HG03025 (cell line): ENCODE measurements at regions not wholly inside any gene's neighbourhood (a gene's known extent, or its start where the extent isn't known, plus 50 kb on each side); places are given as distances from the start of the nearest gene placed in this dataset.

ENCODE experiments used
- ATAC-seq: cut with Tn5 transposase; IDR thresholded peaks from one replicate; pipeline ENCODE4 v1.9.1; 2021; ENCODE audit warnings: mild to moderate bottlenecking, moderate library complexity; ENCODE audit not compliant: unreplicated experiment, low FRiP score

DNA sequence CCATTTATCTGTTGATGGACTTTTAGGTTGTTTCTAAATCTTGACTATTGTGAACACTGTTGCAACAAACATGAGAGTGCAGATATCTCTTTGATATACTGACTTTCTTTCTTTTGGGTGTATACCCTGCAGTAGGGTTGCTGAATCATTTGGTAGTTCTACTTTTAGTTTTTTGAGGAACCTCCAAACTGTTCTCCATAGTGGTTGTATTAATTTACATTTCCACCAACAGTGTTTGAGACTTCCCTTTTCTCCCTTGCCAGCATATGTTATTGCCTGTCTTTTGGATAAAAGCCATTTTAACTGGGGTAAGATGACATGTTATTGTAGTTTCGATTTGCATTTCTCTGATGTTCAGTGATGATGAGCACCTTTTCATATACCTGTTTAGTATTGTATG, 330.0 kb downstream of the DDX10 start:
- no peak for ATAC-seq

GRCh38 chr11:108997826-108998225, 333.0 kb downstream of the DDX10 start:
- ATAC-seq = no peak

- no peak for ATAC-seq
These were observed 335.7 kb downstream of the DDX10 start for GRCh38 chr11:109000531-109000930.

GRCh38 chr11:109001585-109001984, 336.7 kb downstream of the DDX10 start:
- ATAC-seq = no peak

DNA sequence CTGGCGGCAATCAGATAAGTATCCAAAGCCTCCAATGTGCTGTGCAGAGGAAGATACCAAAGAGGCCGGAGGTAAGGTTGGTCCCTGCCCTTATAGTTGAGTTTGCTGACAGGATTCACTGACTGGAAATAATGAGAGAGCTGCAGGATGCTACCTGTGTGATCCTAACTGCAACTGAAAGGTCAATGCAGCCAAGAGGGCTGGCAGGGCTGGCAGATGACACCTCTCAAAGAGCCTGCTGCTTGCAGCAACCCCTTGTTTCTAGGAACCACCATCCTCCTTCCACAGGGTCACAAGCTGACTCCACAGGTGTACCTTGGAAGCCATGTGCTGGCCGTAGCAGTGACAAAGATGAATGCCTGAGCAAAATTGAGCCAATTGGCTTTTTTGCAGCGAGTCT, 348.1 kb downstream of the DDX10 start:
- no peak for ATAC-seq

DNA sequence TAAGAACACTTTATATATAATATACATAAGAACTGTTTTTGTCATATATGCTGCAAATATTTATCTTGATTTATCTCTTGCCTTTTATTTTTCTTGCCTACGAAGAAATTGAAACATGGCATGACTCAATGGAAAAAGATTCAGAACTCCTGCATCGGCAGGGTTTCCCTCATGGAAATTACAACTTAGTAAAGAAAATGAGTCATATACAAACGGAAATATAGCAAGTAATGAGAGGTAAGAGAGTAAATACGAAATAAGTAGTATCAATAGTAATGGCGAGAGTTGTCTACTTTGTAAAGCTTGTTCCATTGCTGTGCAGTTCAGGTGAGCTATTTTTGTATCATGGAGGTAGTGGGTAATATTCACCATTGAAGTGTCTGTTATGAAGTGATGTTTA, 350.4 kb downstream of the DDX10 start:
- ATAC-seq = no peak

GRCh38 chr11:109016724-109017123, 351.9 kb downstream of the DDX10 start:
- no peak for ATAC-seq

GRCh38 chr11:109017489-109017888, 352.6 kb downstream of the DDX10 start:
- ATAC-seq = no peak

DNA sequence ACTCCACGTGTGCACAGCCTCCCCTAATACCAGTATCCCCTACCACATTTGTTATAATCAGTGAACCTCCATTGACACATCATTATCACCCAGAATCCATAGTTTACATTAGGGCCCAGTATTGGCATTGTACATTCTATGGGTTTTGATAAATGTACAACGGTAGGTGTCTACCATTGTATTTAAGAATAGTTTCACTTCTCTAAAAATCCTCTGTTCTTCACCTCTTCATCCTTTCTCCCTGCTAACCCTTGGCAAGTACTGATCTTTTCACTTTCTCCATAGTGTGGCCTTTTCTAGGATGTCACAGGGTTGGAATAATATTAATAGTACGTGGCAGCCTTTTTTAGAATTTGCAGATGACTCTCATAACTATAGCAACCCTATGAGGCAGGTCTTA, 353.8 kb downstream of the DDX10 start:
- no peak for ATAC-seq

GRCh38 chr11:109019342-109019936, 354.6 kb downstream of the DDX10 start:
- no peak for ATAC-seq

- no peak for ATAC-seq
These were observed 358.2 kb downstream of the DDX10 start for GRCh38 chr11:109023036-109023435.

- no peak for ATAC-seq
These were observed 362.1 kb downstream of the DDX10 start for GRCh38 chr11:109026891-109027489.

DNA sequence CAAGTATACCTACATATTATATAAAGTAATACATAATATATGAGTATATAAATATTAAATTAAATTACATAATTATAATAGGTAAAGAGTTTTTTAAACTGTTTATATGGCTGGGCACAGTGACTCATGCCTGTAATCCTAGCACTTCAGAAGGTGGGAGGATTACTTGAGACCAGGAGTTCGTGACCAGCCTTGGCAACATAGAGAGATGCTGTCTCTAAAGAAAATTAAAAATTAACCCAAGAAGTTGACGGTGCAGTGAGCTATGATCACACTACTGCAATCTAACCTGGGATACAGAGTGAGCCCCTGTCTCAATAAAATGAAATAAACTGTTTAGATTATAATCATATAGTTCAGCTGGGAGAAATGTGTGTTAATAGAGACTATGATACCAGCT, 363.0 kb downstream of the DDX10 start:
- no peak for ATAC-seq

DNA sequence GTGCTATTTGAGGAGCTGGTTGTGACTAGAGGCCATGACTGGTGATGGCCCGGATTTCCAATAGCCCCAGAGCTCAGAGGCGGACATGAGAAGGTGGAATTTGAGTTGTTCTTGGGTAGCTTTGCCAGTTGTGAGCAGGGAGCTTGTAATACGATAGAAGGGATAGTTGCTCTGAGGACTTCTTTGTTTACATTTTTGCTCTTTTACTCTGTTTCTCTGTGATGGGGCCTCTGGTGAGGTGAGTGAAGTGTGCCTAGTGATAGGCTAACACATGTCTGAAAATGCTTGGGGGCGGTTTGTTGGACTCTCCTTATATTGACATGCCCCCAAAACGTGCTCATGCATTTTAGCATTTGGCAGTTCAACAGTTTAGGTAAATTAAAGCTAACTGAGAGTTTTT, 365.1 kb downstream of the DDX10 start:
- no peak for ATAC-seq

DNA sequence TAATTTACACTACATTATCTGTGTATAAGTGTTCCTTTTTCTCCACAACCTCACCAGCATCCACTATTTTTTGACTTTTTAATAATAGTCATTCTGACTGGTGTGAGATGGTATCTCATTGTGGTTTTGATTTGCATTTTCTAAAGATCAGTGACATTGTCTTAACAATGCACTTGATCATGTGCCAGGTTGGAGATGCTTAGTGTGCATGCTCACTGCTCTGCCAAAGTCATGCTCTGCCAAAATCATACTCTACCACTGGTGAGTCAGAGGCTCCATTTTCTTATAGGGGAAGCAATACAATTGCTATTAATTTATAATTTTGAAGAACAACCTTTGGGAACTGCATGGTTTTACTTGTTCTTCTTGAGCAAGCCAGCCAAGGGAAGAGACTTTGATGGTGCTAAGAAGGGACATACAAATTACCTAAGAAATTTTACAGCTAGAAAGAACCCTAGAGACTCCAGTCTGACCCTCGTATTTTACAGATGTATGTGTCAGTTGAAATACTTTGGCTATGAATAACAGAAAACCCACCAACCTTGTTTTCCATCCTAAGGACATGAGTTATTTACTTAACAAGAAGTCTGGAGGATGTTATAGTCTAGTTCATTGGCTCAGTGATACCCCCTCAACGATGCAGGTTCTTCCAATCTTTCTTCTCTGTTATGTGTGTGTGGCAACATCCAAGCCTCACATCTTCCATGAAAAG, 368.9 kb downstream of the DDX10 start:
- ATAC-seq = no peak

GRCh38 chr11:109034339-109034696, 369.4 kb downstream of the DDX10 start:
- no peak for ATAC-seq

- no peak for ATAC-seq
These were observed 370.4 kb downstream of the DDX10 start for GRCh38 chr11:109035284-109035683.

DNA sequence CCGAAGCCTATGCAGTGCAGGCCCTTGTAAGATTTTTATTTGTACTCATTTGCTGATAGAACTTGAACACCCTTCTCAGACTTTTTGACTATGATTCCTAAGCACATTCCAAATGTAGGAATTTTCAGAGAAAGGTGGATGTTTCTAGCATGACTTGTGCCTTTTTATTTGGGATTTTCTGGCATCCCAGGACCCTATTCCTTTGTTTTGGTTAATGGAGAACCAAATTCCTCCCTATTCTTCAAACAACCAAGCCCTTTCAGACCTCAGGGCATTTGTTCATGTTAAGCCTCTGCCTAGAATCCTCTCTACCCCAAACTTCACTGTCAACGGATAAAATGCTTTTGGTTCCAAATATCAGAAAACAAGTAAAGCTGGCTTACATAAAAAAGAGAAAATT, 371.1 kb downstream of the DDX10 start:
- no peak for ATAC-seq

DNA sequence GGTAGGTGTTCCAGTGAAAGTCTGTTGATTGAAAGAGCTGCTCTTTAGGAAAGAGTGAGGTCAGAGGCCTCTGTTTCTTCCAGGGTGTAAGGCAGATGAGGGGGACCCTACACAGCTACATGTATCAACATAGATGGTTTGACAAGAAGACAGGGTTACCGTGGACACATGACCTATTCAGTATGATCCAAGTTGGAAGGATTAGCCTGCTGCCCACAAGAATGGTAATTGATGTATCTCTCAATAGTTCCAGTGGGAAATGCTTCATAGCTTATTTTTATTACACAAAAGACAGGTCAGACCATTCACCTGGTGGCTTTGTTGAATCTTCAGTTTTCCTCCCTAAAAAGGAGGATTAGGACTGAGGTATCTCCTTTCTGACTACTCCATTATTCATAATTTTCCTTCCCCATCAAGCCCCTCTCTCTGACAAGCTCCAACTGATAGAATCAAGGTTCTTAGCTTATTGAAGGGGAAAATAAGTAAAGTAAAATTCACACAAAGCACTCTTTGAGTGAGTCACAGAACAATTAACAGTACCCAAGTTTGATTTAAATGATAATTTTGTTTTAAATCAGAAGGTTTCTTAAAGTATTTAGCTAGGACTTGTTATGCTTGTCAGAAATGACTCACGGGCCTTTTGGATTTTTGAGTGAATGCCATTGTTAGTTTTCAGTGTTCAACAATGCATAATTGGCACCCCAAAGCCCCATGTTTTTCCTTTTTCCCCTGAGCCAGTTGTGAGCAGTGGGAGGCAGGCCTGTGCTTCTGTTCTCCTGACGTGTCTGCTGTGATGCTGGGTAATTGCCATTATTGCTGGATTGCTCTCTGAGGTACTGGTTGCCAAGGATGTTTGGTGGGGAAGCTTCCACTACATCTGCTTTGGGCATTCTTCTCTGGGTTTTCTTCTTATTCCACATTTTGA, 373.2 kb downstream of the DDX10 start:
- no peak for ATAC-seq

DNA sequence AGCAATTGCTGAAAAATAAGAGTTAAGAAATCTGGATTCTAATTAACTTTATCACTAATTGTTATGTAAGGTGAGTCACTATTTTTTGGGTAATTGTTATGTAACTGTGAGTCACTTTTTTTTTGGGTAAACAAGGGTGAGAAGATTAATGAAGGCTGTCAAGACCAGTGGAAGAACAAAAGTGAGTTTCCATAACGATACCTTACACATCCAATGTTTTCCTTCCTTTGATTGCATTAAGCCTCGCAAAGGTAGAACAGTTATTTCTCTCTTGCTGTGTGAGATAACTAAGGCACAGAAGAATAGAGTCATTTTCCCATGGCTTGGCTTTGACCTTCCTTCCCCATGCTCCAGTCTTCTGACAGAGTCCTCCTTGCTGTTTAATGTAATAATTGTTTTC, 374.7 kb downstream of the DDX10 start:
- ATAC-seq = no peak

- no peak for ATAC-seq
These were observed 375.4 kb downstream of the DDX10 start for GRCh38 chr11:109040303-109040702.
